NCI-H128 (cell line): ENCODE measurements at regions not wholly inside any gene's neighbourhood (a gene's known extent, or its start where the extent isn't known, plus 50 kb on each side); places are given as distances from the start of the nearest gene placed in this dataset.
"Not testable (repeated sequence)": the region's sequence is repeated elsewhere in the genome, so short reads cannot be mapped to it uniquely, and the experiment has no call there.

ENCODE experiments used
- DNase-seq: peaks from one replicate; lab custom pipeline; 2025; ENCODE audit not compliant: unreplicated experiment; lab: John Stamatoyannopoulos, UW

GRCh38 chr11:80724366-80724765 is 1283.5 kb upstream of the TENM4 start:
- no peak for DNase-seq

GRCh38 chr11:80722629-80723028 is 1281.8 kb upstream of the TENM4 start:
- DNase-seq, result no peak

GRCh38 chr11:80720295-80720694 is 1279.5 kb upstream of the TENM4 start:
- no peak for DNase-seq

DNA sequence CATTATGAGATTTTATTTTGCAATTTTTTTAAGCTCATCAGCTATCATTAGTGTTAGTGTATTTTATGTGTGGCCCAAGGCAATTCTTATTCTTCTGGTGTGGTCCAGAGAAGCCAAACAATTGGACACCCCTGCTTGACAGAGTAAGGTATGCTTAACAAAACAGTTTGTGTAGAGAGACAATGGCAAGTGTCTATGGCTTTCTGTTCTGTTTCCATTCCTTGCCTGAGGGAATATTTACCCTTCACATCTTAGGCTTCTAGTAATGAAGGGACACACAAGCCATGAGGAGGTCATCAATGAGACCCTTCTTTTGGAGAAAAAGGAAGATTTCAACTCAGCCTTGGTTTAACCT is 1278.4 kb upstream of the TENM4 start:
- DNase-seq, result no peak

DNA sequence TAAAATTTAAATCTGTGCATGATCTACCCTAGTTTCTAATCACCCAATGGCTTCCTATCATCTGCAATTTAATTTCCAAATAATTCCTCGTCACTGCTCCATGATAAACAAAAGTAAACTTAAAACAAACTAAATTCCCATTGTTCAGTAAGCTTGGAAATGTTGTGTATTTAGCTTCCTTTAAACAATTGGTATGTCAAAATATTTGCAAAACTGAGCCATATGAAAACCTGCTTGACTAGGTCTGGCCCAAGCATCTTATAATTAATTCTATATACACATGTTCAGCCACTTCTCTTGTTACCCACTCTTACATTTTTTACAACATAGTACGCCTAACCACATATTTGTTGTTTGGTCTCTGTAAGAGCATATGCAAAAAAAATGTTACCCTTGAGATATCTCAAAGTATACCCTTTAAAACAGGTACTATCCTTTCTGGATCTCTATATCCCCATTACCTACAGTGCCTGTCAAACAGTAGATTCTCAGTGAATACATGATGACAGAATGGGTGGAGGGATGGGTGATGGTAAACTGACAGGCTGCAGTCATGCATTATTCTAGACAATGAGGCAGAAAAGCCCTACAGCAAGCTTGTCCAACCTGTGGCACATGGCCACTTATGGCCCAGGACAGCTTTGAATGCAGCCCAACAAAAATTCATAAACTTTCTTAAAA is 1277.9 kb upstream of the TENM4 start:
- no peak for DNase-seq

- DNase-seq, result no peak
These were observed 1261.4 kb upstream of the TENM4 start for GRCh38 chr11:80702264-80702663.

- no peak for DNase-seq
These were observed 1259.6 kb upstream of the TENM4 start for GRCh38 chr11:80700386-80700785.

- not testable (repeated sequence) for DNase-seq
These were observed 1258.8 kb upstream of the TENM4 start for GRCh38 chr11:80699406-80700177.

GRCh38 chr11:80698637-80699036 is 1257.8 kb upstream of the TENM4 start:
- DNase-seq, result no peak

GRCh38 chr11:80694385-80694784 is 1253.6 kb upstream of the TENM4 start:
- DNase-seq, result no peak

GRCh38 chr11:80687941-80688340 is 1247.1 kb upstream of the TENM4 start:
- no peak for DNase-seq

GRCh38 chr11:80686889-80687288 is 1246.1 kb upstream of the TENM4 start:
- no peak for DNase-seq

GRCh38 chr11:80673566-80673965 is 1232.7 kb upstream of the TENM4 start:
- DNase-seq, result no peak

GRCh38 chr11:80669620-80670019 is 1228.8 kb upstream of the TENM4 start:
- no peak for DNase-seq

GRCh38 chr11:80668039-80668438 is 1227.2 kb upstream of the TENM4 start:
- no peak for DNase-seq

DNA sequence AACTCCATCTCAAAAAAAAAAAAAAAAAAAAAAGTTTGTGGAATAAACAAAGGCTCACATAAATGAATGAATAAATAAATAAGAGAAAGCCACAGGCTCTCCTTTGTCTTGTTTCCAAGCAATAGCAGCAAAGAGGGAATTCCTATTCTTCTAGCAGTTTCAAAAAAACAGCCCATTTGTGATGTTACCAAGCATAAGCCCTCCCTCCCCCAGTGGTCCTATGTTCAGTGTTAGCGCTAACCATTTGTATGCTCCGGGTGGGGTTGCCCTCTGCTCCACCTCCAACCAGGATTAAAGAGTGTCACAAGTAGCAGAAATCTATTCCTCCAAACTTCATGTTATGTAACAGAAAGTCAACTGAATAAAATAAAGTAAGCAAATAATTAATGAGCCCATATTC is 1215.0 kb upstream of the TENM4 start:
- DNase-seq, result no peak

DNA sequence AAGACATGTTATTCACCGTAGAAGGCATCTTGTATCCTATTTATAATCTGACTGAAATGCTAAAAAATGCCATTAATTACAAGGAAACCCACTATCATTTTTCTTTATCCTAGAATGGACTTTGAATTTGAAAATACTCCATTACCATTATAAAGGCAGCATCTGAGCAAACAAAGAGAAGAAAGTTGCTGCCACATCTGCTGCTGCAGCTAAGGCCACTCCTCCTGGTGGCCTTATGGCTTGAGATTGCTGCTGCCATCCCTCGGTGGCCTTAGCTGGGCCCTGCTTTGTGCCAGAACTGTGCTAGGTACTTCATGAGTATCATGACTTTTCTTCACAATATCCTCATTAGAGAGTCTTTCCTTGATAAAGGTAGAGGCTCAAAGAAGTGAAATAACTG is 1210.1 kb upstream of the TENM4 start:
- no peak for DNase-seq

GRCh38 chr11:80649186-80649585 is 1208.4 kb upstream of the TENM4 start:
- DNase-seq, result no peak

GRCh38 chr11:80638296-80638695 is 1197.5 kb upstream of the TENM4 start:
- DNase-seq, result no peak

DNA sequence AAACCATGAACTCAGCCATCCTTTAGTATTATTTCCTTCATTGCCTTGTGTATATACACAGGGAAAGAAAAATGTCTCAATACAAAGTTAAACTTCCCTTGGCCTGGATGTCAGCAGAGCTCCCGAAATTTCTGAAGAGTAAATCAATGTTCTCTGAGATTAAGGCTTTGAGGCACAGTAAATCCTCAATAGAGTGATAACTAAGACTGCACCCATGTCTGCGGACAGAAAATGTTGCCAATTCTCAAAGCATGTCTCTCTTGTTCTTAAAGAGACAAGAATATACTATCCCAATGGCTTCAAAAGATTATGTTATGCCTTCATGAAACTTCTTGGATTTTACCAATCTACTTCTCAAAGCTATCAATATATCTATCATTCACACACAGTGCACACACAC is 1196.7 kb upstream of the TENM4 start:
- no peak for DNase-seq

GRCh38 chr11:80636999-80637398 is 1196.2 kb upstream of the TENM4 start:
- DNase-seq, result peak; percentile 54

DNA sequence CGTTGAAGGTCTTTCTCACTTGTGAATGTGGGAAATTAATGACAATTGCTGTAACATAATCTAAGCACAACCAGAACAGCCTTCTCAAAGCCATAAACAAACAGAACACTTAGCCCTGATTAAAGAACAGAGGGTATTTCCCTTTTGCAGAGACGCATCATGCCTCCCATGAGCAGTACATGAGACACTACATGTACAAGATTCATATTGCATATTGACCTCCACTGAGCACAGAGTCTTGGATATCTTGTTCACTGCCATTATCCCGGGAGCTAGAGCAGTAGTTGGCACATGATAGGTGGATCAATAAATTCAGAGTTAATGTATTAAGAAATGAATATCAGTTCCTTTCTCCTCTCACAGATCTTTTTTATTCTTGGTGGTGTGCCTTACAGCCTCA is 1194.3 kb upstream of the TENM4 start:
- DNase-seq, result peak; percentile 22

DNA sequence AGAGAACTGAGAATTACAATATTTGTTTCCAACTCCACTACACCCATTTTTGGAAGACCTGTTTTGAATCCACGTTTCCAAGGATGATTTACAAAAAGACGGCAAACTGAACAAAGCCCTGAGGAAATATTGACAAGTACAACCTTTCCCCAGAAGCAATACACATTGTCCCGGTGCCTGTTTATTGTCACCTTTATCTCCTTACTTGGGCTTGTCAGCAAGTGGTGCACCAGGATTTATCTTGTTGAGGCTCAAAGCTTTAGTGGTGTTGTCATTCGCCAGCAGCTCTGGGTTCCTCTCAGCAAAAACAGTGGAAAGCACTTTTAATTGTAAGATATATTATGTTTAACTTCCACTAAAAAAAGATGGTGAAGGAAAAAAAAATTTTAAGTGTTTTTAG is 1191.9 kb upstream of the TENM4 start:
- no peak for DNase-seq
